Colonic mucosa (tissue), 4 donors: ENCODE measurements at regions not wholly inside any gene's neighbourhood (a gene's known extent, or its start where the extent isn't known, plus 50 kb on each side); places are given as distances from the start of the nearest gene placed in this dataset.

ENCODE experiments used
- DNase-seq: peaks from one replicate; pipeline ENCODE4 v3.0.0-alpha.2; 2020
- H3K27ac ChIP-seq: fragments of 200-600 bp; one replicate; pipeline ENCODE4 v1.8.0; 2021
- H3K27me3 ChIP-seq: fragments of 200-600 bp; one replicate; pipeline ENCODE4 v1.8.0; 2021
- H3K36me3 ChIP-seq: fragments of 200-600 bp; one replicate; pipeline ENCODE4 v1.8.0; 2021
- H3K4me1 ChIP-seq: fragments of 200-600 bp; one replicate; pipeline ENCODE4 v1.8.0; 2021; ENCODE audit warnings: mild to moderate bottlenecking
- H3K4me3 ChIP-seq: fragments of 200-600 bp; one replicate; pipeline ENCODE4 v1.8.0; 2021
- H3K9ac ChIP-seq, 2 donors: one replicate each; pipeline ENCODE4 v1.7.0; 2013; ENCODE audit warnings: control low read depth in 2 of 2, low read depth in 2 of 2, low read length in 2 of 2
- H3K9me3 ChIP-seq: fragments of 200-600 bp; one replicate; pipeline ENCODE4 v1.8.0; 2021
- intact Hi-C: fragments of 100-400 bp; cut with DNase I; formaldehyde crosslinking; loops from one replicate; pipeline ENCODE4 v1.14.1; 2022
- TF ChIP-seq, protein P1 (sequence below): fragments of 200-600 bp; IDR thresholded peaks from one replicate; pipeline ENCODE4 v1.8.0; 2022; ENCODE audit warnings: antibody characterized with exemption, mild to moderate bottlenecking
- donor health status: healthy.
- donor health status: DM: no; HTN: no; CAD: no.
- donor health status: DM: no; HTN: no; CAD: no.

DNA sequence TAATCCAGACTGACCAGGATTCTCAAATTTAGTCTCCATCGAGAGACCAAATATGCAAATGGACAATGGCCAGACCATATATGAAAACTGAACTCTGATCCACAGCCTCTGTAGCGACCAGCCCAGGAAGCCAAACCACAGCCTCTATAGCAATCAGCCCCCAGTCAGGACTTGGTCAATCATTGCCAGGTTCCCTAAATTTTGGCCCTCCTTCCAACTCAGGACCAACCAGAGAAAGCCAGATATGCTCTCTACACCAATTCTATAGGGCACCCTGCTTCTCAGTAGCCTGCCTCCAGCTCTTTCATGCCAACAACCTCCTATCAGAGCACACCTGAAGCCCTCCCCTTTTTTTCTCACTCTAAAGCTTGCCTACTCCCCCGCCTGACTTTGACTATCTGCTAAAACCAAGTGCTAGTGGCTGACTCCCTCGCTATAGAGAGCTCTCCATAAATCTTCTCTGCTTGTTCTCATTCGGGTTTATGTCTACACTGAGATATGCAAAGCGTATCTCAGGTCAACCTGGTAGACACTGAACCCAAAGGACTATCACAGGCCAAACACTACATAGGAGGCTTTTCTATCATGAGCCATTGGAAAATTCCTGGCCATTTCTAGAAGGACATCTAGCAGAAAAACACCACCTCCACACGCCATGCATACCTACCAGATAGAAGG lies 110.5 kb upstream of the FUT8 start:
- DNase-seq: peak; percentile 36
- TF ChIP-seq, protein P1, sequence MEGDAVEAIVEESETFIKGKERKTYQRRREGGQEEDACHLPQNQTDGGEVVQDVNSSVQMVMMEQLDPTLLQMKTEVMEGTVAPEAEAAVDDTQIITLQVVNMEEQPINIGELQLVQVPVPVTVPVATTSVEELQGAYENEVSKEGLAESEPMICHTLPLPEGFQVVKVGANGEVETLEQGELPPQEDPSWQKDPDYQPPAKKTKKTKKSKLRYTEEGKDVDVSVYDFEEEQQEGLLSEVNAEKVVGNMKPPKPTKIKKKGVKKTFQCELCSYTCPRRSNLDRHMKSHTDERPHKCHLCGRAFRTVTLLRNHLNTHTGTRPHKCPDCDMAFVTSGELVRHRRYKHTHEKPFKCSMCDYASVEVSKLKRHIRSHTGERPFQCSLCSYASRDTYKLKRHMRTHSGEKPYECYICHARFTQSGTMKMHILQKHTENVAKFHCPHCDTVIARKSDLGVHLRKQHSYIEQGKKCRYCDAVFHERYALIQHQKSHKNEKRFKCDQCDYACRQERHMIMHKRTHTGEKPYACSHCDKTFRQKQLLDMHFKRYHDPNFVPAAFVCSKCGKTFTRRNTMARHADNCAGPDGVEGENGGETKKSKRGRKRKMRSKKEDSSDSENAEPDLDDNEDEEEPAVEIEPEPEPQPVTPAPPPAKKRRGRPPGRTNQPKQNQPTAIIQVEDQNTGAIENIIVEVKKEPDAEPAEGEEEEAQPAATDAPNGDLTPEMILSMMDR: no peak
- peak overlapping the region; percentile 38 for H3K27ac ChIP-seq
- peaks cover 12% of the 10 kb centered on the region for H3K4me1 ChIP-seq
- H3K27me3 ChIP-seq: no peaks in the 10 kb centered on the region
- H3K36me3 ChIP-seq: no peaks in the 10 kb centered on the region
- intact Hi-C loops: no loop called here
- H3K4me3 ChIP-seq: no peak overlapping the region
- H3K9ac ChIP-seq: peak overlapping the region in 1 of 2 donors; percentile 32
- H3K9me3 ChIP-seq: no peaks in the 10 kb centered on the region

DNA sequence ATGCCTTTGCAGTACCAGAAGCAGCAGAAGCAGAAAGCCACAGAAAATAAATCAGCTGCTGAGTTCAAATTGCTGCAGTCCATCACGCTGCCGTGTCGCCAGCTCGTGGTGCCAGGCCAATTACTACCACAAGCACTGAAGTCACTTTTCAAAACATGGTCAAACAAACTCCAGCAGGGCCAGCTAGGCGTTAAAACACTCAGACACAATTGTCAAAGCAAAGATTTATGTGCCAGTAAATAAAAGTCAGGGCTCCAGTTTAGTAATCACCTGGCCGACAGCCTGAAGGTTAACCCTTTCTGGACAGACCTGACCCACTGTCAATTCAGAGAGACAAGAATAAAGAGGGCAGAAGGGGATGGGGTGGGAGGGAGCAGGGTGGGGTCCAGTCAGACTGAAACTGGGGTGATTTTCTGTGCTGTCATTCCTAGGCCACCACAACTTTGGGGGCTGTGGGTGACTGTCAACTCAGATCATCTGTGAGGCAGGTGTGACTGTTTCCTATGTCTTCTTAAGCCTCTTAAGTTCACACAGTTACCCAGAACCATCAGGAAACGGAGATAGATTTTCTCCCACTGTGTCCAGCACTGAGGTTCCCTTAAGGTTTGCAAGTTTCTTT lies 109.8 kb upstream of the FUT8 start:
- H3K4me3 ChIP-seq: no peak overlapping the region
- peak overlapping the region in 1 of 2 donors; percentile 32 for H3K9ac ChIP-seq
- H3K27me3 ChIP-seq: no peaks in the 10 kb centered on the region
- intact Hi-C loops: no loop called here
- DNase-seq: peak; percentile 39
- H3K4me1 ChIP-seq: peaks cover 12% of the 10 kb centered on the region
- no peaks in the 10 kb centered on the region for H3K36me3 ChIP-seq
- TF ChIP-seq, protein P1: no peak
- H3K9me3 ChIP-seq: no peaks in the 10 kb centered on the region
- peak overlapping the region; percentile 38 for H3K27ac ChIP-seq

DNA sequence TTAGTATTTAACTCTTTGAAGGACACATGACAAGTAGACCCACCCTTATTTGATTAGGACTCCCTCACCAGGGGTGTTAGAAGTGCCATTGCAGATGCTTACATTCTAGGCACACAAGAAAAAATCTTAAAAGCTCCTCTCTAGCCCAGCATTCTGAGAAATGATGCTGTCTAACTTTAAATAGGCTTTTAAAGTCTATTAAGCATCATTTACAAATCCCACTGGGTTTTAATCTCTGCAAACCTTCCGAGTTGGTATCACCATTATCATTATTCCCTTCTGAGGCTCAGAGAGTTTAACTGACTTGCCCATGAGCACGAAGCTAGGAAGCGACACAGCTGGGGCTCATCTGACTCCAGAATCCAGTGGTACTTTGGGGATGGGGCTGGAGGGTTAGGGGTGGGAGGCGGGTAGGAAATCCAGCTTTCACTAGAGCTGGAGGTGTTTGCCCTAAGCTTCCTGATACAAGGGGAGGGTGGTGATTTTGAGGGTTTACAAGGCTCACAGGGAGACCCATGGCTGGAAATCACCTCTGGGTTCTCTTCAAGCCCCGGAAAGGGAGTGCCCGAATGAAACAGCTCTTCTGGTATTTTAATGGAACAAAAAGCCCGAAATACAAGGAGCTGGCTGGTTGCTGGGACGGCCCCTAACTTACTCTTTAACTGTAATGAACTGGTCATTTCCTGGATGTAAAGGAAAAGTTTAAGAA lies 109.2 kb upstream of the FUT8 start:
- peak overlapping the region in 1 of 2 donors; percentile 55 for H3K9ac ChIP-seq

DNA sequence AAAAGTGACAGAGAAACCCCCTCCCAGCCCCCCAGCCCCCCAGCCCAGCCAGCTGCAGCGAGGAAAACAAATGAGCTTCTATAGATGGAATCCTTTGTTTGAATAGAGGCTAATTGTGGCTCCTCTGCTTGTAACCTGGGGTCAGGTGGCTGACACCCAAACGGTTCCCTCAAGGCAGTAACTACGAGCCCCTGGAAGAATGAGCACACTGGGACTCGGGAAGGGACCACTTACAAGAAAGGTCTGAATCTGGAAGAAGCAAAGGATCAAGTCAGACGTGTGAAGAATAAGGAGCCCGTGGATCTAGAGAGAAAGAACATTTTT lies 108.7 kb upstream of the FUT8 start:
- Histone ChIP-seq H3K4me1 (peaks cover 12% of the 10 kb centered on the region), H3K4me3 (no peak overlapping the region), H3K36me3 (no peaks in the 10 kb centered on the region), H3K9me3 (no peaks in the 10 kb centered on the region), H3K9ac (no peak overlapping the region), H3K27ac (no peak overlapping the region), H3K27me3 (no peaks in the 10 kb centered on the region)
- TF ChIP-seq, protein P1: no peak
- intact Hi-C loops: no loop called here
- no peak for DNase-seq

More for the DNA sequence above, 109.2 kb upstream of the FUT8 start:
- no peaks in the 10 kb centered on the region for H3K36me3 ChIP-seq
- intact Hi-C loops: no loop called here
- H3K4me1 ChIP-seq: peaks cover 12% of the 10 kb centered on the region
- no peaks in the 10 kb centered on the region for H3K27me3 ChIP-seq
- peak; percentile 30 for DNase-seq
- TF ChIP-seq, protein P1: no peak
- H3K9me3 ChIP-seq: no peaks in the 10 kb centered on the region
- peak overlapping the region; percentile 38 for H3K27ac ChIP-seq
- H3K4me3 ChIP-seq: no peak overlapping the region

DNA sequence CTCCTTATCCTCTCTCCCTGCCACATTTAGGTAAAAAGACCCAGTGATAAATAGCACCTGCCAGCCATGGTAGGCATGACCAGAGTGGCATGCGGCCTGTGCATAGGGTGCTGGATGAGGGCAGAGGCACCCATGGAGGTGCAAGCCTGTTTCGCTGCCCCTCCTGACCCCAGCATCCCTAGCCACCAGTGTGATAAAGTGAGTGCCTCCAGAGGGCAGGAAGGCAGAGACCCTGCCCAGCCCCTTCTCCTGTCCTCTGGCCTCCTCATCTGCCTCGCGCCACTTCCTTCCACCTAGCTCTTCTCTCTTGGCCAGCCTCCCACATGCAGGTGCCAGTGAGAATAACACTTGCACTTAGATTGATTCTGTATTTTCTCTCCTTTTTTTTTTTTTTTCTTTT lies 108.3 kb upstream of the FUT8 start:
- Histone ChIP-seq H3K4me3 (no peak overlapping the region), H3K27me3 (no peaks in the 10 kb centered on the region), H3K9me3 (no peaks in the 10 kb centered on the region), H3K4me1 (peaks cover 12% of the 10 kb centered on the region), H3K9ac (peak overlapping the region in 1 of 2 donors; percentile 35), H3K36me3 (no peaks in the 10 kb centered on the region), H3K27ac (no peak overlapping the region)
- no peak for DNase-seq
- TF ChIP-seq, protein P1: no peak
- intact Hi-C loops: no loop called here
